GM12878 (cell line): ENCODE measurements at regions not wholly inside any gene's neighbourhood (a gene's known extent, or its start where the extent isn't known, plus 50 kb on each side); places are given as distances from the start of the nearest gene placed in this dataset.

ENCODE experiments used
- ATAC-seq: fragments of 200-7000 bp; cut with Tn5 transposase; 3 replicates; pipeline ENCODE4 v1.9.1; 2020; ENCODE audit warnings: mild to moderate bottlenecking, moderate library complexity
- BruUV-seq: library from RNA; stranded (reverse); fragments of 400-500 nt; replicated peaks from 2 replicates; lab custom pipeline; 2021; lab: Mats Ljungman, UMichigan
- CTCF ChIA-PET: fragments of 300-600 bp; sonication (Branson Sonifier 250); formaldehyde crosslinking; extraction: SDS; loops from one replicate; lab custom pipeline; 2021; ENCODE audit warnings: inconsistent platforms; lab: Yijun Ruan, JAX
- POLR2A ChIA-PET: fragments of 350-600 bp; formaldehyde crosslinking; extraction: SDS; loops from one replicate; lab custom pipeline; 2021; ENCODE audit warnings: inconsistent platforms; lab: Charles Lee
- RAD21 ChIA-PET: fragments of 300-600 bp; sonication (Branson Sonifier 250); formaldehyde crosslinking; loops from one replicate; lab custom pipeline; 2023; ENCODE audit warnings: antibody characterized with exemption; ENCODE audit not compliant: unreplicated experiment; lab: Charles Lee
- SMC1A ChIA-PET: fragments of 300-600 bp; sonication (Branson Sonifier 250); formaldehyde crosslinking; loops from one replicate; lab custom pipeline; 2023; ENCODE audit not compliant: unreplicated experiment, uncharacterized antibody; lab: Charles Lee
- DNase-seq: peaks from one replicate; pipeline ENCODE4 v3.0.0-alpha.2; 2011; ENCODE audit warnings: low read depth, low spot score
- FAIRE-seq: peaks from 3 replicates; lab custom pipeline; 2011; peaks lifted over from hg19 to GRCh38; lab: Jason Lieb, UNC
- H2AFZ ChIP-seq: 2 replicates; pipeline ENCODE4 v1.6.0; 2011; ENCODE audit warnings: low read depth, low read length, control low read depth; ENCODE audit not compliant: control insufficient read depth
- H3K27ac ChIP-seq: 2 replicates; pipeline ENCODE4 v1.5.1; 2011; ENCODE audit warnings: control low read depth; ENCODE audit not compliant: control insufficient read depth, insufficient read depth
- H3K27me3 ChIP-seq, 2 experiments: replicated peaks in 1 of 2; 2 replicates each; pipeline versions ENCODE4 v1.6.0 to v1.6.1; 2011; ENCODE audit warnings: low read length in 1 of 2; ENCODE audit not compliant: control insufficient read depth in 2 of 2, insufficient read depth in 2 of 2
- H3K36me3 ChIP-seq, 2 experiments: 2 replicates each; pipeline ENCODE4 v1.5.1; 2011; ENCODE audit warnings: low read length in 1 of 2; ENCODE audit not compliant: control insufficient read depth in 2 of 2, insufficient read depth in 2 of 2
- H3K4me1 ChIP-seq: 2 replicates; pipeline ENCODE4 v1.6.1; 2011; ENCODE audit warnings: mild to moderate bottlenecking, low read length, moderate library complexity, mixed read lengths; ENCODE audit not compliant: control insufficient read depth, insufficient read depth
- H3K4me2 ChIP-seq: 2 replicates; pipeline ENCODE4 v1.6.0; 2011; ENCODE audit warnings: control low read depth; ENCODE audit not compliant: control insufficient read depth, insufficient read depth
- H3K4me3 ChIP-seq: fragments of 200-600 bp; sonication (generic); 2 replicates; pipeline ENCODE4 v1.5.1; 2016
- H3K79me2 ChIP-seq: 2 replicates; pipeline ENCODE4 v1.6.0; 2011; ENCODE audit warnings: low read length; ENCODE audit not compliant: control insufficient read depth, insufficient read depth
- H3K9ac ChIP-seq: 2 replicates; pipeline ENCODE4 v1.8.0; 2011; ENCODE audit warnings: low read length, control low read depth, mixed read lengths; ENCODE audit not compliant: control insufficient read depth, insufficient read depth
- H3K9me3 ChIP-seq: replicated peaks from 3 replicates; pipeline ENCODE4 v1.5.1; 2011; ENCODE audit warnings: mild to moderate bottlenecking, low read length; ENCODE audit not compliant: control insufficient read depth, insufficient read depth
- H4K20me1 ChIP-seq: 2 replicates; pipeline ENCODE4 v1.6.0; 2011; ENCODE audit not compliant: control insufficient read depth, insufficient read depth
- GABPA ChIP-seq: IDR thresholded peaks from 2 replicates; pipeline ENCODE4 v1.6.1; 2014; ENCODE audit warnings: antibody characterized with exemption, low read depth, mild to moderate bottlenecking, inconsistent platforms
- PRDM15 ChIP-seq: fragments of 450-650 bp; formaldehyde crosslinking; IDR thresholded peaks from 2 replicates; pipeline ENCODE4 v1.4.0; 2020; ENCODE audit warnings: mild to moderate bottlenecking, moderate library complexity
- WGBS: methylation state at CpG from one replicate; pipeline ENCODE4 v1.1.6; 2016; ENCODE audit warnings: low lambda C conversion rate; ENCODE audit not compliant: insufficient replicate concordance, insufficient coverage; ENCODE audit errors: missing lambda C conversion rate; 5-methylcytosine and 5-hydroxymethylcytosine counted together
- in situ Hi-C: fragments of 300-500 bp; cut with MboI; formaldehyde crosslinking; loops from 9 replicates; pipeline ENCODE4 v1.14.3; 2018; ENCODE audit warnings: mixed read lengths
- intact Hi-C: fragments of 100-400 bp; cut with micrococcal nuclease; formaldehyde crosslinking; loops from one replicate; pipeline ENCODE4 v1.14.2; 2022; ENCODE audit not compliant: unreplicated experiment

GRCh38 chr14:103196716-103197115 lies 73.5 kb downstream of the TNFAIP2 start:
- ChIA-PET CTCF (no interaction called here), RAD21 (no interaction called here), SMC1A (no interaction called here), POLR2A (no interaction called here)
- no TSS peak for BruUV-seq
- ATAC-seq (no peak), FAIRE-seq (no peak), DNase-seq (no peak)
- Histone ChIP-seq H3K4me3 (no peak overlapping the region), H3K4me2 (no peak overlapping the region), H3K27me3 (no peaks in the 10 kb centered on the region; a peak in 1 of 4 replicates), H2AFZ (no peak overlapping the region), H3K27ac (no peak overlapping the region), H3K79me2 (no peaks in the 10 kb centered on the region), H3K4me1 (no peaks in the 10 kb centered on the region), H4K20me1 (no peaks in the 10 kb centered on the region), H3K9ac (no peak overlapping the region), H3K9me3 (no peaks in the 10 kb centered on the region; the same call in 2 of the 3 replicates), H3K36me3 (no peaks in the 10 kb centered on the region)
- intact Hi-C loops (no loop called here), in situ Hi-C loops (no loop called here)
- 55% methylated on average over 11 of the region's 11 CpGs for WGBS
- TF ChIP-seq PRDM15 (CRISPR knock-in tag) (no peak), GABPA (no peak)
